Activated CD4-positive, alpha-beta T cell treated with anti-CD3 and anti-CD28 coated beads, Interleukin-2, amount 10 ng/mL, durations not matched to agents 7 days and 5 days (primary cell): ENCODE measurements at regions not wholly inside any gene's neighbourhood (a gene's known extent, or its start where the extent isn't known, plus 50 kb on each side); places are given as distances from the start of the nearest gene placed in this dataset.
"Not testable (repeated sequence)": the region's sequence is repeated elsewhere in the genome, so short reads cannot be mapped to it uniquely, and the experiment has no call there.

Experiments used
- CTCF ChIA-PET: fragments of 350-600 bp; sonication (Branson Sonifier 250); formaldehyde crosslinking; loops from one replicate; lab custom pipeline; 2021; ENCODE audit warnings: antibody characterized with exemption; lab: Charles Lee
- POLR2A ChIA-PET: fragments of 350-600 bp; sonication (Branson Sonifier 250); formaldehyde crosslinking; loops from one replicate; lab custom pipeline; 2021; ENCODE audit warnings: antibody characterized with exemption; lab: Charles Lee
- DNase-seq: peaks from one replicate; pipeline ENCODE4 v3.0.0-alpha.2; 2020
- H3K27ac Mint-ChIP-seq: one replicate; pipeline ENCODE4 v1.8.0; 2021; ENCODE audit warnings: mild to moderate bottlenecking, moderate library complexity, mixed read lengths
- H3K27me3 Mint-ChIP-seq: one replicate; pipeline ENCODE4 v1.8.0; 2021; ENCODE audit warnings: mixed read lengths
- H3K36me3 Mint-ChIP-seq: one replicate; pipeline ENCODE4 v1.8.0; 2021; ENCODE audit warnings: low read depth, mixed read lengths
- H3K4me1 Mint-ChIP-seq: one replicate; pipeline ENCODE4 v1.8.0; 2021; ENCODE audit warnings: mixed read lengths
- H3K4me3 Mint-ChIP-seq: one replicate; pipeline ENCODE4 v1.8.0; 2021; ENCODE audit warnings: mild to moderate bottlenecking, moderate library complexity, mixed read lengths
- H3K9me3 Mint-ChIP-seq: one replicate; pipeline ENCODE4 v1.8.0; 2021; ENCODE audit warnings: mixed read lengths

- H3K27me3 Mint-ChIP-seq: peaks cover 4% of the 10 kb centered on the region
- ChIA-PET POLR2A (no interaction called here), CTCF (no interaction called here)
- no peaks in the 10 kb centered on the region for H3K9me3 Mint-ChIP-seq
- H3K36me3 Mint-ChIP-seq: no peaks in the 10 kb centered on the region
- DNase-seq: no peak
- H3K4me1 Mint-ChIP-seq: no peaks in the 10 kb centered on the region
- H3K4me3 Mint-ChIP-seq: no peak overlapping the region
- H3K27ac Mint-ChIP-seq: no peak overlapping the region
Observed at GRCh38 chr16:26826500-26826899, 240.2 kb upstream of the C16orf82 start.

- no peak for DNase-seq
- Mint-ChIP-seq H3K4me3 (no peak overlapping the region), H3K27ac (no peak overlapping the region), H3K4me1 (no peaks in the 10 kb centered on the region), H3K36me3 (no peaks in the 10 kb centered on the region), H3K27me3 (peaks cover 5% of the 10 kb centered on the region), H3K9me3 (no peaks in the 10 kb centered on the region)
- POLR2A ChIA-PET: no interaction called here
- CTCF ChIA-PET: no interaction called here
Observed at GRCh38 chr16:26827386-26827785, 239.3 kb upstream of the C16orf82 start.

GRCh38 chr16:26830428-26831127 lies 236.1 kb upstream of the C16orf82 start:
- peaks cover 15% of the 10 kb centered on the region for H3K27me3 Mint-ChIP-seq
- DNase-seq: no peak
- POLR2A ChIA-PET: no interaction called here
- no peak overlapping the region for H3K27ac Mint-ChIP-seq
- no peak overlapping the region for H3K4me3 Mint-ChIP-seq
- H3K4me1 Mint-ChIP-seq: no peaks in the 10 kb centered on the region
- CTCF ChIA-PET: interaction anchor here (0.6 to 0.7 kb wide), 2 partner anchors 69 to 103 kb away, joined by 3 to 5 read pairs; no protein-coding TSS in a partner anchor
- H3K9me3 Mint-ChIP-seq: no peaks in the 10 kb centered on the region
- H3K36me3 Mint-ChIP-seq: no peaks in the 10 kb centered on the region

GRCh38 chr16:26836114-26836513 lies 230.6 kb upstream of the C16orf82 start:
- POLR2A ChIA-PET, H3K9me3 Mint-ChIP-seq, DNase-seq, H3K36me3 Mint-ChIP-seq, H3K4me3 Mint-ChIP-seq, H3K27ac Mint-ChIP-seq, H3K4me1 Mint-ChIP-seq: not testable (repeated sequence)
- CTCF ChIA-PET: interaction anchor here (0.6 kb wide), 1 partner anchor 76 kb away, joined by 5 read pairs; no protein-coding TSS in a partner anchor
- peaks cover 12% of the 10 kb centered on the region for H3K27me3 Mint-ChIP-seq

- Mint-ChIP-seq H3K27ac (no peak overlapping the region), H3K4me1 (no peaks in the 10 kb centered on the region), H3K9me3 (no peaks in the 10 kb centered on the region), H3K36me3 (no peaks in the 10 kb centered on the region), H3K27me3 (peaks cover 3% of the 10 kb centered on the region), H3K4me3 (no peak overlapping the region)
- CTCF ChIA-PET: no interaction called here
- POLR2A ChIA-PET: no interaction called here
- DNase-seq: no peak
Observed at GRCh38 chr16:26838931-26839330, 227.8 kb upstream of the C16orf82 start.

- no peak for DNase-seq
- Mint-ChIP-seq H3K4me3 (no peak overlapping the region), H3K27ac (no peak overlapping the region), H3K27me3 (peaks cover 2% of the 10 kb centered on the region), H3K9me3 (no peaks in the 10 kb centered on the region), H3K4me1 (no peaks in the 10 kb centered on the region), H3K36me3 (no peaks in the 10 kb centered on the region)
- ChIA-PET CTCF (interaction anchor here (0.7 kb wide), 1 partner anchor 34 kb away, joined by 3 read pairs; no protein-coding TSS in a partner anchor), POLR2A (no interaction called here)
Observed at GRCh38 chr16:26840691-26841090, 226.0 kb upstream of the C16orf82 start.

- no peaks in the 10 kb centered on the region for H3K4me1 Mint-ChIP-seq
- H3K4me3 Mint-ChIP-seq: no peak overlapping the region
- no peaks in the 10 kb centered on the region for H3K36me3 Mint-ChIP-seq
- H3K27ac Mint-ChIP-seq: no peak overlapping the region
- peaks cover 3% of the 10 kb centered on the region for H3K27me3 Mint-ChIP-seq
- CTCF ChIA-PET: interaction anchor here (0.6 to 1.4 kb wide), 2 partner anchors 9 to 138 kb away, joined by 3 read pairs; no protein-coding TSS in a partner anchor
- POLR2A ChIA-PET: no interaction called here
- H3K9me3 Mint-ChIP-seq: peaks cover 7% of the 10 kb centered on the region
- no peak for DNase-seq
Observed at GRCh38 chr16:26856271-26856670, 210.5 kb upstream of the C16orf82 start.

- Mint-ChIP-seq H3K27me3 (peaks cover 3% of the 10 kb centered on the region), H3K9me3 (peaks cover 8% of the 10 kb centered on the region), H3K36me3 (no peaks in the 10 kb centered on the region), H3K4me1 (no peaks in the 10 kb centered on the region), H3K27ac (no peak overlapping the region), H3K4me3 (no peak overlapping the region)
- ChIA-PET CTCF (interaction anchor here (1.4 kb wide), 1 partner anchor 9 kb away, joined by 3 read pairs; no protein-coding TSS in a partner anchor), POLR2A (no interaction called here)
- DNase-seq: no peak
Observed at GRCh38 chr16:26856791-26857190, 209.9 kb upstream of the C16orf82 start.

- DNase-seq: no peak
Observed at GRCh38 chr16:26857371-26857770, 209.4 kb upstream of the C16orf82 start.

GRCh38 chr16:26860506-26860905 lies 206.2 kb upstream of the C16orf82 start:
- ChIA-PET CTCF (no interaction called here), POLR2A (no interaction called here)
- no peak for DNase-seq
- Mint-ChIP-seq H3K4me1 (no peaks in the 10 kb centered on the region), H3K4me3 (no peak overlapping the region), H3K27ac (no peak overlapping the region), H3K36me3 (no peaks in the 10 kb centered on the region), H3K27me3 (peaks cover under 1% of the 10 kb centered on the region), H3K9me3 (peaks cover 8% of the 10 kb centered on the region)

More at GRCh38 chr16:26857371-26857770, 209.4 kb upstream of the C16orf82 start:
- no peak overlapping the region for H3K27ac Mint-ChIP-seq
- no peaks in the 10 kb centered on the region for H3K4me1 Mint-ChIP-seq
- H3K4me3 Mint-ChIP-seq: no peak overlapping the region
- H3K9me3 Mint-ChIP-seq: peaks cover 8% of the 10 kb centered on the region
- peaks cover 3% of the 10 kb centered on the region for H3K27me3 Mint-ChIP-seq
- H3K36me3 Mint-ChIP-seq: no peaks in the 10 kb centered on the region
- ChIA-PET CTCF (interaction anchor here (1.4 kb wide), 1 partner anchor 10 kb away, joined by 3 read pairs; no protein-coding TSS in a partner anchor), POLR2A (no interaction called here)

- Mint-ChIP-seq H3K27me3 (no peaks in the 10 kb centered on the region), H3K27ac (no peak overlapping the region), H3K36me3 (no peaks in the 10 kb centered on the region), H3K4me3 (no peak overlapping the region), H3K9me3 (peaks cover 8% of the 10 kb centered on the region), H3K4me1 (no peaks in the 10 kb centered on the region)
- POLR2A ChIA-PET: no interaction called here
- DNase-seq: no peak
- CTCF ChIA-PET: no interaction called here
Observed at GRCh38 chr16:26863931-26864330, 202.8 kb upstream of the C16orf82 start.

GRCh38 chr16:26874318-26874717 lies 192.4 kb upstream of the C16orf82 start:
- DNase-seq, POLR2A ChIA-PET, H3K4me3 Mint-ChIP-seq, H3K9me3 Mint-ChIP-seq, CTCF ChIA-PET, H3K27ac Mint-ChIP-seq, H3K4me1 Mint-ChIP-seq, H3K27me3 Mint-ChIP-seq, H3K36me3 Mint-ChIP-seq: not testable (repeated sequence)

GRCh38 chr16:26877421-26877820 lies 189.3 kb upstream of the C16orf82 start:
- no peaks in the 10 kb centered on the region for H3K4me1 Mint-ChIP-seq
- peaks cover 2% of the 10 kb centered on the region for H3K27me3 Mint-ChIP-seq
- CTCF ChIA-PET: no interaction called here
- POLR2A ChIA-PET: no interaction called here
- no peak overlapping the region for H3K27ac Mint-ChIP-seq
- H3K9me3 Mint-ChIP-seq: no peaks in the 10 kb centered on the region
- DNase-seq: no peak
- no peaks in the 10 kb centered on the region for H3K36me3 Mint-ChIP-seq
- H3K4me3 Mint-ChIP-seq: no peak overlapping the region
